Astrocyte of the cerebellum (primary cell): ENCODE measurements at regions not wholly inside any gene's neighbourhood (a gene's known extent, or its start where the extent isn't known, plus 50 kb on each side); places are given as distances from the start of the nearest gene placed in this dataset.
A peak's percentile ranks its signal among the peaks of the same experiment; 100 is the strongest.

Source experiments
- DNase-seq: peaks from one replicate; pipeline ENCODE4 v3.0.0-alpha.2; 2011; ENCODE audit warnings: low read depth
- H3K4me3 ChIP-seq: 2 replicates; pipeline ENCODE4 v1.5.1; 2011; ENCODE audit warnings: mild to moderate bottlenecking, low read depth, low read length, moderate library complexity
- in situ Hi-C: cut with HindIII; loops from 2 replicates; pipeline ENCODE4 v1.10.0; 2017; ENCODE audit warnings: low sequenced_read_pairs
- TF ChIP-seq, protein P1 (sequence below): IDR thresholded peaks from 2 replicates; pipeline ENCODE4 v1.5.1; 2012; ENCODE audit warnings: low read length, low read depth, moderate library complexity, mild to moderate bottlenecking; ENCODE audit errors: missing control alignments

DNA sequence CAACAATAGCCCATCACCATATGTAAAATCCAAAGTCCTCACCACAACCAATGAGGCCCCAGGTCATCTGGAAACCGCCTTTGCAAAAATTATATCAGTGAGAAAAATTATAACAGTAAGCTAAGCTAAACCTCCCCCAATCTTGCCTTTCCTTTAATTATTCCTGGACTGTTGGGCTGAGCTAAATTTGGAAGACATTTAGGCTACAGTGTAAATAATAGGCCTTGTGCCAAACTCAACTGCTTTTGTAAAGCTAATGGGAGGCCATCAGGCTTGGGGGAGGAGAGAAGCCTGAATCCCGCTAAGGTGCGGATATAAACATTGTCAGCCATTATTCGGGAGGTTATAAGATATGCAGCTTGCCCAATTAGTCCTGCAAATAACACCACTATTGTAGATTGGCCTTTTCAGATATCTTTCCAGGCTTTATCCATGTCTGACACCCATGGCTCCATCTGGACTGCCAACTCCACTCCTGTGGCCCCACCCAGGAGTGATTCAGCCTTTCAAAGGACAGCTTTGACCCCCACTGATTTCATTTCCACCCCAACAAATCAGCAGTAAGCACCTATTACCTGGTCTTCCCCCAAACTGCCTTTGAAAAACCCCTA is 53.0 kb upstream of the CA12 start:
- no peak for DNase-seq
- H3K4me3 ChIP-seq = no peak overlapping the region
- in situ Hi-C loops = no loop called here
- TF ChIP-seq, protein P1, sequence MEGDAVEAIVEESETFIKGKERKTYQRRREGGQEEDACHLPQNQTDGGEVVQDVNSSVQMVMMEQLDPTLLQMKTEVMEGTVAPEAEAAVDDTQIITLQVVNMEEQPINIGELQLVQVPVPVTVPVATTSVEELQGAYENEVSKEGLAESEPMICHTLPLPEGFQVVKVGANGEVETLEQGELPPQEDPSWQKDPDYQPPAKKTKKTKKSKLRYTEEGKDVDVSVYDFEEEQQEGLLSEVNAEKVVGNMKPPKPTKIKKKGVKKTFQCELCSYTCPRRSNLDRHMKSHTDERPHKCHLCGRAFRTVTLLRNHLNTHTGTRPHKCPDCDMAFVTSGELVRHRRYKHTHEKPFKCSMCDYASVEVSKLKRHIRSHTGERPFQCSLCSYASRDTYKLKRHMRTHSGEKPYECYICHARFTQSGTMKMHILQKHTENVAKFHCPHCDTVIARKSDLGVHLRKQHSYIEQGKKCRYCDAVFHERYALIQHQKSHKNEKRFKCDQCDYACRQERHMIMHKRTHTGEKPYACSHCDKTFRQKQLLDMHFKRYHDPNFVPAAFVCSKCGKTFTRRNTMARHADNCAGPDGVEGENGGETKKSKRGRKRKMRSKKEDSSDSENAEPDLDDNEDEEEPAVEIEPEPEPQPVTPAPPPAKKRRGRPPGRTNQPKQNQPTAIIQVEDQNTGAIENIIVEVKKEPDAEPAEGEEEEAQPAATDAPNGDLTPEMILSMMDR = no peak

DNA sequence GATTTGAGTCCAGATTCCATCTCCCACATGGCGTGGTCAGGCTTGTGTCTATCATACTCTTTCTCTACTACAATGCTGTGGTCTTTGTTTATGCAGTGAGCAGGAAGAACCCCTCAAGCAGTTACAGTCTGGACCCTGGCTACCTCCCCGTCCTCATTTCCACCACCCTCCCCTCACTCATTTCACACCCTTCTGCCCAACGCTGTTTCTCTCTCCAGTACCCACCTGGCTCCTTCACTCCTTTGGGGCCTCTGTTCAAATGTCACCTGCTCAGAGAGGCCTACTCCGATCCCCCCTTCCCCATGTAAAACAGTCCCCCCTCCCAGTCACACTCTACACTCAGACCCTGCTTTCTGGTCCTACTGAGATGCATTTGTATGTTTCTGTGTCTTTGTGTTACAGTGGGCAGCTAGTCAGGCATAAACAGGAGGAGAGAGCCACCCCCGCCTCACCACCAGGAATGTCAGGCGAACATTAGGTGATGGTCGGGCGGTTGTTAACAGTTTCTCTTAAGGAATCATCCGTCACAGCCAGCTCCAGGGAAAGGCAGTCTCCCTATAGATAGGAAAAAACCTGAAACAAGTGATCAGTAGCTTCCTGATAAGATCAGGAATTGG is 53.7 kb upstream of the CA12 start:
- in situ Hi-C loops = no loop called here
- no peak for DNase-seq
- TF ChIP-seq, protein P1 = no peak
- no peak overlapping the region for H3K4me3 ChIP-seq

DNA sequence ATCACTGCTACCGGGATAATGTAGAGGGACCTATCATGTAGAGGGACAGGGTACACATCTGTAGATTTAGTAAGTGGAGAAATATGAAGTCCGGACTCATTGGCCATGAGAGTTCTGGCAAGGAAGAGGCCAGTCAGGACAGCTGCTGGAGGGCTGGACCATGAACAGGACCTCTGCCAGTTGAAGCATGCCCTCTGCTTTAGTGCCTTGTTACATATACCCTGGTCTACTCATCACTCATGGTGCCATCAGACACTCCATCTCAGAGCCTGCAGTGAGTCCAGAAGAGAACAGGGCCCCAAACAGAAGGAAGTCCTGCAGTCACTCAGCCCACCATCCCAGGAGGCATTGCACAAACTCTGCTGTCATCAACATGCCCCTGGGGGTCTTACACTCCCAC is 54.7 kb upstream of the CA12 start:
- in situ Hi-C loops = no loop called here
- TF ChIP-seq, protein P1 = no peak
- no peak overlapping the region for H3K4me3 ChIP-seq
- no peak for DNase-seq

DNA sequence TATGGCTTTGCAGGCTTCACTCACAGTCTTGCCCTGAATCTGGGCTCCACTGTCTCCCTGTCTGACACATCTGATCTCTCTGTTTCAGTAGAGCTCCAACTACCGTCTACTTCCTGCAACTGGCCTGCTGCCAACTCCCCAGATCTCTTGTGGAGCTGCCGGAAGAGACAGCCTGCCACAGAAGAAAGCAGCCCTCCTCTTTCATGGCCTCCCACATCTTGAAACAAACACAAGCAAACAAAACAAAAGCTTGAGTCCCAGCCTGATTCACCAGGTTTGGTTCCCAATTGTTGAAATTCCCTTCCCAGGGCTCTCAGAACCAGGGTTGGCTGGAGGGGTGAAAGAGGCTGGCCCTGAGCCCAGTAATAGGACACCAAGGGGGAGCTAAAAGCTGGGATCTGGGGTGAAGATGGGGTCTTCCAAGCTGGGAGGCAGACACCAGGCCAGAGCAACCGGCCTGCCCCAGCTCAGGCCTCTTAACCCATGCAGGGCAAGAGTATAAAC is 55.3 kb upstream of the CA12 start:
- no peak overlapping the region for H3K4me3 ChIP-seq
- in situ Hi-C loops = no loop called here
- TF ChIP-seq, protein P1 = no peak
- peak; percentile 58 for DNase-seq

DNA sequence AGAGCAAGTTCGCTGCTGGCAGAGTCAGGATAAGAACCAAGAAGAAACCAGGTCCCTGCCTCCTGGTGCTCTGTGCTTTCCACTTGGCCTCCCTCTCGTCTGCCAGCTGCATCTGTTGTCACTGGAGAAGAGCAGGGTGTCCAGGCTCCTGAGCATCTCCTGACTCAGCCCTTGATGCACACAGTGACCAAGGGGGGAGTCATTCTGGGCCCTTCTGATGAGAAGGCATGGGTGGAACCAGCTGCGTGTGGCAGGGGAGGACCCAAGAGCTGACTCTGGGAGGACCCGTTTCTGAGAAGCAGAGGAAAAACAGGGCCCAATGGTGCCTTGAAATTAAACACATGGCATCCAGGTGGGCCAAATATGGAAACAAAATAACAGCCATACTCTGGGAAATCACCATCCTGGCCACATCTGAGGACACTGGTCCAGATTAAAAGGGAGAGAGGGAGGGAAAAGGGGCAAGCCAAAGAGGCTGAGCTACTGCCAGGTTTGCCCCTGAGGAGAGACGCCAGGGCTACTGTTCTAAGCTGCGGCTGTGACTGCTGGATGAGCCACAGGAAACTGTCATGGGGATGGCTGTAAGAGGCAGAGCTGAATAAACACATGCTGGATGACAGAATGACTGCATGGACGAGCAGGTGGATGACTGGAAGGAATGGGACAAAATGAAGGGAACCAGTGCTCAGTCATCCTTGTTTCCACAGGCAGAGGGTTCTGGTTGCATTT is 58.1 kb upstream of the CA12 start:
- no peak for DNase-seq
- in situ Hi-C loops = no loop called here
- no peak overlapping the region for H3K4me3 ChIP-seq
- TF ChIP-seq, protein P1 = no peak

DNA sequence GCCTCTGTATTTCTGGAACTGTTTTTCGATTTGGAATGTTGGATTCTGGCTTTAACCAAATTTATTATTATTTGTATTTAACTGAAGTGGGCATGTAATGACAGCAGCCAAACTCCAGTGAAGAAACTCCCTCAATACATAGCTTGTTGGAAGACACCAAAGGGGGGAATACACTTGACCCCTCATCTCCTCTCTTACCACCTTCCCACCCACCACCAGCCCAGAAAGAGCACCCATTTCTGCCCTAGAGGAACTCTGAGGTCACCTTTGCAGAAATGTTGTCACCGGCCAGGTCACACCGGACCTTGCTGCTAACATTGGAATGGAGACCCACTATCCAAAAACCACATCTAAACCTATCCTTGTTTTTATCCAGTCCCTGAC is 58.6 kb upstream of the CA12 start:
- TF ChIP-seq, protein P1 = no peak
- no peak for DNase-seq
- in situ Hi-C loops = no loop called here
- H3K4me3 ChIP-seq = no peak overlapping the region
